Fibroblast of lung (primary cell): ENCODE measurements at regions not wholly inside any gene's neighbourhood (a gene's known extent, or its start where the extent isn't known, plus 50 kb on each side); places are given as distances from the start of the nearest gene placed in this dataset.

Source experiments
- CTCF ChIP-seq, 2 donors: IDR thresholded peaks in 1 of 2; conservative IDR thresholded peaks in 1 of 2; 1 replicate in 1 of 2; 2 replicates in 1 of 2; pipeline ENCODE4 v1.5.1; 2011 to 2012; ENCODE audit warnings: low read length in 2 of 2, control low read depth in 1 of 2, inconsistent platforms in 1 of 2, low read depth in 1 of 2, mild to moderate bottlenecking in 1 of 2
- EZH2 ChIP-seq: IDR thresholded peaks from 2 replicates; pipeline ENCODE4 v1.5.1; 2012; ENCODE audit warnings: low read length, control low read depth, mild to moderate bottlenecking; ENCODE audit errors: missing control alignments

GRCh38 chr11:96748639-96749370, 359.0 kb downstream of the JRKL start:
- TF ChIP-seq CTCF (conservative IDR thresholded peaks at IDR 0.05 in 1 of 2, IDR thresholded peaks at IDR 0.05 in 1 of 2; ENCODE audit: low read depth in 1 of 2, low read length in 2 of 2) (no peak), EZH2 (no peak)
